Lower lobe of right lung (tissue), 2 donors: ENCODE measurements at regions not wholly inside any gene's neighbourhood (a gene's known extent, or its start where the extent isn't known, plus 50 kb on each side); places are given as distances from the start of the nearest gene placed in this dataset.
"Not testable (repeated sequence)": the region's sequence is repeated elsewhere in the genome, so short reads cannot be mapped to it uniquely, and the experiment has no call there.

Experiments used
- ATAC-seq, 2 donors: fragments of 200-7000 bp; cut with Tn5 transposase; one replicate each; pipeline ENCODE4 v1.9.1; 2020 to 2022; ENCODE audit warnings: mild to moderate bottlenecking in 2 of 2, moderate library complexity in 2 of 2
- DNase-seq: peaks from one replicate; pipeline ENCODE4 v3.0.0-alpha.2; 2020
- H3K27ac ChIP-seq: fragments of 200-600 bp; one replicate; pipeline ENCODE4 v1.8.0; 2022
- H3K27me3 ChIP-seq: fragments of 200-600 bp; one replicate; pipeline ENCODE4 v1.8.0; 2022; ENCODE audit warnings: low read depth
- H3K36me3 ChIP-seq: fragments of 200-600 bp; one replicate; pipeline ENCODE4 v1.8.0; 2022; ENCODE audit warnings: mild to moderate bottlenecking
- H3K4me1 ChIP-seq: fragments of 200-600 bp; one replicate; pipeline ENCODE4 v1.8.0; 2022
- H3K4me3 ChIP-seq: fragments of 200-600 bp; one replicate; pipeline ENCODE4 v1.8.0; 2022; ENCODE audit warnings: mild to moderate bottlenecking
- H3K9me3 ChIP-seq: fragments of 200-600 bp; one replicate; pipeline ENCODE4 v1.8.0; 2022
- CTCF ChIP-seq: fragments of 200-600 bp; IDR thresholded peaks from one replicate; pipeline ENCODE4 v1.8.0; 2022; ENCODE audit warnings: antibody characterized with exemption, mild to moderate bottlenecking
- intact Hi-C: fragments of 100-400 bp; cut with DNase I; formaldehyde crosslinking; loops from one replicate; pipeline ENCODE4 v1.11.0; 2022
- donor health status: DM: no; HTN: yes; CAD: no; lungs with severe emphysema.

GRCh38 chr10:109809954-109810353 is 113.4 kb downstream of the XPNPEP1 start:
- H3K36me3 ChIP-seq, intact Hi-C loops, H3K27ac ChIP-seq, H3K9me3 ChIP-seq, H3K4me3 ChIP-seq, DNase-seq, H3K4me1 ChIP-seq, ATAC-seq, H3K27me3 ChIP-seq: not testable (repeated sequence)

- DNase-seq, ATAC-seq, H3K36me3 ChIP-seq, H3K4me3 ChIP-seq, H3K9me3 ChIP-seq, H3K27me3 ChIP-seq, H3K27ac ChIP-seq, intact Hi-C loops, H3K4me1 ChIP-seq: not testable (repeated sequence)
Measured at GRCh38 chr10:109801191-109801590, 122.1 kb downstream of the XPNPEP1 start.

GRCh38 chr10:109790647-109791046 is 132.7 kb downstream of the XPNPEP1 start:
- Histone ChIP-seq H3K9me3 (no peaks in the 10 kb centered on the region), H3K27me3 (no peaks in the 10 kb centered on the region), H3K4me1 (no peaks in the 10 kb centered on the region), H3K4me3 (no peak overlapping the region), H3K27ac (no peak overlapping the region), H3K36me3 (no peaks in the 10 kb centered on the region)
- no peak for ATAC-seq
- DNase-seq = no peak
- no peak for TF ChIP-seq CTCF
- intact Hi-C loops = no loop called here

- Histone ChIP-seq H3K27me3 (no peaks in the 10 kb centered on the region), H3K4me1 (no peaks in the 10 kb centered on the region), H3K9me3 (no peaks in the 10 kb centered on the region), H3K4me3 (no peak overlapping the region), H3K36me3 (no peaks in the 10 kb centered on the region), H3K27ac (no peak overlapping the region)
- no peak for ATAC-seq
- intact Hi-C loops = no loop called here
- TF ChIP-seq CTCF = no peak
- no peak for DNase-seq
Measured at GRCh38 chr10:109784236-109784635, 139.1 kb downstream of the XPNPEP1 start.

GRCh38 chr10:109783286-109783685 is 140.0 kb downstream of the XPNPEP1 start:
- no peak for DNase-seq
- Histone ChIP-seq H3K4me1 (no peaks in the 10 kb centered on the region), H3K27me3 (no peaks in the 10 kb centered on the region), H3K4me3 (no peak overlapping the region), H3K27ac (no peak overlapping the region), H3K9me3 (no peaks in the 10 kb centered on the region), H3K36me3 (no peaks in the 10 kb centered on the region)
- ATAC-seq = no peak
- TF ChIP-seq CTCF = no peak
- intact Hi-C loops = no loop called here

- no peaks in the 10 kb centered on the region for H3K27me3 ChIP-seq
- H3K36me3 ChIP-seq = no peaks in the 10 kb centered on the region
- H3K27ac ChIP-seq = no peak overlapping the region
- DNase-seq (no peak), ATAC-seq (no peak)
- H3K4me3 ChIP-seq = no peak overlapping the region
- no peaks in the 10 kb centered on the region for H3K4me1 ChIP-seq
- no peaks in the 10 kb centered on the region for H3K9me3 ChIP-seq
- intact Hi-C loops = no loop called here
- no peak for TF ChIP-seq CTCF
Measured at GRCh38 chr10:109780997-109781396, 142.3 kb downstream of the XPNPEP1 start.

GRCh38 chr10:109778993-109779392 is 144.3 kb downstream of the XPNPEP1 start:
- DNase-seq (no peak), ATAC-seq (no peak)
- Histone ChIP-seq H3K4me1 (no peaks in the 10 kb centered on the region), H3K27ac (no peak overlapping the region), H3K4me3 (no peak overlapping the region), H3K9me3 (no peaks in the 10 kb centered on the region), H3K27me3 (no peaks in the 10 kb centered on the region), H3K36me3 (no peaks in the 10 kb centered on the region)
- intact Hi-C loops = no loop called here
- no peak for TF ChIP-seq CTCF
